ENCODE measurements at regions not wholly inside any gene's neighbourhood (a gene's known extent, or its start where the extent isn't known, plus 50 kb on each side); places are given as distances from the start of the nearest gene placed in this dataset.

DNA sequence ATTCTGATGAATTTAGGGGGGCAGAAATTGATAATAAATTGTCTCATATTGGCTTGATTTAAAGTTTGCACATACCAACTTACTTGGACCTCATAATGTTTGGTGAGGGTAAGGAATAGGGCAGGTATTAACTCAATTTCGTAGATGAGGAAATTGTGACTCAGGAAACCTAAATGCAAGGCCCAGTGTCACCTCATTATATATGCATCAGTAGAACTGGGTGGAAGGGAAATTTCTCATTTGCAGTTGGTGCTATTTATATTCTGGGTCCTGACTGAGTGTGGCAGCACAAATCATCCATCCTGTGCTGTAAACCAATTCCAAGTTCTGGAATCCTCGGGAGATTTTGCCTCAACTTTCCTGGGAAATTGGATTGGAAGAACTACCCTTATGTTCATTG, 103.0 kb downstream of the SPATA31D1 start:
- no peak for TF ChIP-seq EZH2 (IDR thresholded peaks at IDR 0.05)
- TF ChIP-seq, protein P1, sequence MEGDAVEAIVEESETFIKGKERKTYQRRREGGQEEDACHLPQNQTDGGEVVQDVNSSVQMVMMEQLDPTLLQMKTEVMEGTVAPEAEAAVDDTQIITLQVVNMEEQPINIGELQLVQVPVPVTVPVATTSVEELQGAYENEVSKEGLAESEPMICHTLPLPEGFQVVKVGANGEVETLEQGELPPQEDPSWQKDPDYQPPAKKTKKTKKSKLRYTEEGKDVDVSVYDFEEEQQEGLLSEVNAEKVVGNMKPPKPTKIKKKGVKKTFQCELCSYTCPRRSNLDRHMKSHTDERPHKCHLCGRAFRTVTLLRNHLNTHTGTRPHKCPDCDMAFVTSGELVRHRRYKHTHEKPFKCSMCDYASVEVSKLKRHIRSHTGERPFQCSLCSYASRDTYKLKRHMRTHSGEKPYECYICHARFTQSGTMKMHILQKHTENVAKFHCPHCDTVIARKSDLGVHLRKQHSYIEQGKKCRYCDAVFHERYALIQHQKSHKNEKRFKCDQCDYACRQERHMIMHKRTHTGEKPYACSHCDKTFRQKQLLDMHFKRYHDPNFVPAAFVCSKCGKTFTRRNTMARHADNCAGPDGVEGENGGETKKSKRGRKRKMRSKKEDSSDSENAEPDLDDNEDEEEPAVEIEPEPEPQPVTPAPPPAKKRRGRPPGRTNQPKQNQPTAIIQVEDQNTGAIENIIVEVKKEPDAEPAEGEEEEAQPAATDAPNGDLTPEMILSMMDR (IDR thresholded peaks at IDR 0.05) = no peak
- TF ChIP-seq EZH2phosphoT487 (IDR thresholded peaks at IDR 0.05) = no peak
